22Rv1 (cell line): ENCODE measurements at regions not wholly inside any gene's neighbourhood (a gene's known extent, or its start where the extent isn't known, plus 50 kb on each side); places are given as distances from the start of the nearest gene placed in this dataset.

ENCODE experiments used
- H3K27ac ChIP-seq: fragments of 450-650 bp; 2 replicates; pipeline ENCODE4 v1.5.1; 2017
- ZFX ChIP-seq: fragments of 450-650 bp; IDR thresholded peaks from 2 replicates; pipeline ENCODE4 v1.6.1; 2017; ENCODE audit warnings: antibody characterized with exemption, borderline replicate concordance
- TF ChIP-seq, protein P1 (sequence below): fragments of 450-650 bp; IDR thresholded peaks from 2 replicates; pipeline ENCODE4 v1.5.1; 2017; ENCODE audit warnings: mild to moderate bottlenecking

DNA sequence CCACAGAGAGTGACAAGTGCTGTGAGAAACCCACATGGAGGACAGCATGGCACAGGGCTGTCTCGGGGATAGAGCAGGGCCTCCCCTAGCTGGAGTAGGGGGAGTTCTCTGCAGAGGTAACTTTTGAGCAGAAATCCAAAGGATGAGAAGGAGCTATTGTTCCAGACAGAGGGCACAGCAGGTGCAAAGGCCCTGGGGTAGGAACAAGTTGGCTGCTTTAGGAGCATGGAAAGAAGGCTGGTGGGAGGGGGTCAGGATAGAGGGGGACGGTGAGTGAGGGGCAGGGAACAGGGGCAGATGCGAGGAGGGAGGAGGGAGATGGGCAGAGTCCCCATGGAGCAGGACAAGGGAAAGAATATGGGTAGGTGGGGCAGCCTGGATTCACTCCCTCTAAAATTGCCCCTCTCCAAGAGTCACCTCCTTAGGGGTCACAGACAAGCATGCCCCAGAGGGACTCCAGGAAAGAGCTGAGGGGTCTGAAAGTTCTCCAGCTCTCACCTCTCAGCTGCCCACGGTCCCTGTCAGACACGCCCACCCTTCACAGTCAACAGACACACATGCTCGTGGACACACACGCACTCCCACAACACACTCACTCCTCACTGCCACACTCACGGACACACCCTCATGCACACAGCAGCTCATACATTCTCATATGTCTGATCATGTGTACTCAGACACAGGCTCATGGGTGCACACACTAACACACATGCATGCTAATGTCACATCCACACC is 110.7 kb downstream of the LITAF start:
- H3K27ac ChIP-seq: no peak overlapping the region
- TF ChIP-seq, protein P1, sequence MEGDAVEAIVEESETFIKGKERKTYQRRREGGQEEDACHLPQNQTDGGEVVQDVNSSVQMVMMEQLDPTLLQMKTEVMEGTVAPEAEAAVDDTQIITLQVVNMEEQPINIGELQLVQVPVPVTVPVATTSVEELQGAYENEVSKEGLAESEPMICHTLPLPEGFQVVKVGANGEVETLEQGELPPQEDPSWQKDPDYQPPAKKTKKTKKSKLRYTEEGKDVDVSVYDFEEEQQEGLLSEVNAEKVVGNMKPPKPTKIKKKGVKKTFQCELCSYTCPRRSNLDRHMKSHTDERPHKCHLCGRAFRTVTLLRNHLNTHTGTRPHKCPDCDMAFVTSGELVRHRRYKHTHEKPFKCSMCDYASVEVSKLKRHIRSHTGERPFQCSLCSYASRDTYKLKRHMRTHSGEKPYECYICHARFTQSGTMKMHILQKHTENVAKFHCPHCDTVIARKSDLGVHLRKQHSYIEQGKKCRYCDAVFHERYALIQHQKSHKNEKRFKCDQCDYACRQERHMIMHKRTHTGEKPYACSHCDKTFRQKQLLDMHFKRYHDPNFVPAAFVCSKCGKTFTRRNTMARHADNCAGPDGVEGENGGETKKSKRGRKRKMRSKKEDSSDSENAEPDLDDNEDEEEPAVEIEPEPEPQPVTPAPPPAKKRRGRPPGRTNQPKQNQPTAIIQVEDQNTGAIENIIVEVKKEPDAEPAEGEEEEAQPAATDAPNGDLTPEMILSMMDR: no peak
- no peak for TF ChIP-seq ZFX

GRCh38 chr16:11476676-11477075 is 110.0 kb downstream of the LITAF start:
- TF ChIP-seq, protein P1: no peak
- no peak for TF ChIP-seq ZFX
- H3K27ac ChIP-seq: no peak overlapping the region

DNA sequence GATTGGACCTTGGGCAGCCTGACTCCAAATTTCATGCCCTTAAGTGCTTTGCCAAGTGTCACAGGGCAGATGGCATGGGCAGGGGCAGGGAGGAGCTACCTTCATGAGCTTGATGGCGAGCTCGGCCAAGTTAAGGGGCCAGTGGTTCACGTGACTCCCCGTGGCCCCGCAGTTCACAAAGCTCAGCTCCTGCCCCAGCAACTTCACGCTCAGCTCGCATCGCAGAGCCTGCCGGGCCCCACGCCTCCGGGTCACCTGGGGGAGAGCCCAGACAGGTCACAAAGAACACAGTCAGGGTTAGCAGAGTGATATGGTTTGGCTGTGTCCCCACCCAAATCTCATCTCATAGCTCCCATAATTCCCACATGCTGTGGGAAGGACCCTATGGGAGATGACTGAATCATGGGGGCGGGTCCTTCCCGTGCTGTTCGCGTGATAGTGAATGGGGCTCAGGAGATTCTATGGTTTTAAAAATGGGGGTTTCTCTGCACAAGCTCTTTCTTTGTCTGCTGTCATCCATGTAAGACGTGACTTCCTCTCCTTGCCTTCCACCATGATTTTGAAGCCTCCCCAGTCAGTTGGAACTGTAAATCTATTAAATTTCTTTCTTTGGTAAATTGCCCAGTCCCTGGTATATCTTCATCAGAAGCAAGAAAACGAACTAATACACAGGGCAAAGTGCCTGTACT is 108.1 kb downstream of the LITAF start:
- TF ChIP-seq, protein P1: no peak
- TF ChIP-seq ZFX: no peak
- no peak overlapping the region for H3K27ac ChIP-seq

DNA sequence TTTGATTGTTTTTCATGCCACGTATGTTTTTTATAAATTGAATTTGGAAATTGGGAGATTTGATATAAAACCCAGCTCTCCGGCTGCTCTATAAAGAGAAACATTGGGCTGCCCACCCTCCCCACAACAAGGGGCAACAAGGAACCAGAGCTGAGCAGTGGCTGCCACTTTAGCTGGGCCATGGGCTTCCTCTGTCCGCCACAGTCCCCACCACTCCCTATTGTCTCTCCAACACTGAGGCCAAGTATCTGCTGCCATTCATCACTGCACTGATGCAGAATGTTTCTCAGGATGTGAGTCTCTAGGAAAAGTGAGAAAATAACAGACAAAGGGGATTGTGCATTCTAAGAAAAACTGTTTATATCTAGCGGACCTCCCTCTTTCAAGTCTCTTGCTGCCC is 106.8 kb downstream of the LITAF start:
- TF ChIP-seq, protein P1: no peak
- no peak for TF ChIP-seq ZFX

GRCh38 chr16:11480634-11481033 is 106.1 kb downstream of the LITAF start:
- no peak overlapping the region for H3K27ac ChIP-seq
- no peak for TF ChIP-seq ZFX
- TF ChIP-seq, protein P1: no peak

More for the DNA sequence above, 106.8 kb downstream of the LITAF start:
- H3K27ac ChIP-seq: no peak overlapping the region

DNA sequence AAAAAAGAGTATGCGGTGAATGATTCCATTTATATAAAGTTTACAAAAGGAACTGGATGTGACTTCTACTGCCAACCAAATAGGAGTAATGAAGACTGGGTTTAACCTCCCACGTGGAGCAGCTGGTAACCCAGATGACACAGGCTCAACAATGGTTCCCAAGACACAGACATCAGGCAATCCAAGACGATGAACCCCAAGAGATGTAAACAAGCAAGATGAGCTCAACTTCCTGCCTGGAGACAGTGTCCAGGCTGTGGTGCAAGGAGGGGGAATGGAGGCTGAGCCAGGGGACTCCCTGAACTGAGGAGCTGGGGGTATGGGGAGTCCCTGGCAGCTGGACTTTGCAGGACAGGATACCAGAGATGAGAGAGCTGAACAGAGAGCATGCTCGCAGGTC is 104.7 kb downstream of the LITAF start:
- TF ChIP-seq ZFX: no peak
- TF ChIP-seq, protein P1: no peak
- H3K27ac ChIP-seq: no peak overlapping the region

- H3K27ac ChIP-seq: no peak overlapping the region
- TF ChIP-seq, protein P1: no peak
- no peak for TF ChIP-seq ZFX
Observed at GRCh38 chr16:11482946-11483748, 103.6 kb downstream of the LITAF start.
